K562 (cell line): ENCODE measurements at regions not wholly inside any gene's neighbourhood (a gene's known extent, or its start where the extent isn't known, plus 50 kb on each side); places are given as distances from the start of the nearest gene placed in this dataset.

ENCODE experiments used
- ATAC-seq: fragments of 200-7000 bp; cut with Tn5 transposase; 3 replicates; pipeline ENCODE4 v1.9.1; 2020; ENCODE audit warnings: moderate library complexity
- BruUV-seq: library from RNA; stranded (reverse); fragments of 400-500 nt; replicated peaks from 2 replicates; lab custom pipeline; 2021; lab: Mats Ljungman, UMichigan
- CTCF ChIA-PET: fragments of 300-600 bp; formaldehyde crosslinking; extraction: SDS; loops from one replicate; lab custom pipeline; 2021; ENCODE audit warnings: low intra/inter-chr PET ratio; lab: Yijun Ruan, JAX
- POLR2A ChIA-PET: fragments of 300-600, 350-650 bp; sonication (Branson Sonifier 250); formaldehyde crosslinking; extraction: SDS; loops from one replicate; lab custom pipeline; 2021; ENCODE audit warnings: antibody characterized with exemption, inconsistent platforms; lab: Yijun Ruan, JAX
- DNase-seq, 4 experiments: peaks; one replicate each; pipeline versions ENCODE4 v3.0.0 to v3.0.0-alpha.2; 2011 to 2018; ENCODE audit warnings: low spot score in 3 of 4, mixed read lengths in 3 of 4; ENCODE audit errors: extremely low read depth in 1 of 4
- FAIRE-seq: peaks from 2 replicates; lab custom pipeline; 2011; peaks lifted over from hg19 to GRCh38; lab: Jason Lieb, UNC
- H2AFZ ChIP-seq: 2 replicates; pipeline ENCODE4 v1.6.0; 2011; ENCODE audit warnings: low read depth, low read length, control low read depth, inconsistent platforms
- H3K27ac ChIP-seq: fragments of 200-600 bp; 3 replicates; pipeline ENCODE4 v1.8.0; 2011; ENCODE audit warnings: low read depth, mild to moderate bottlenecking, control low read depth, inconsistent platforms, low read length, moderate library complexity, mixed read lengths; ENCODE audit errors: extremely low read depth
- H3K27me3 ChIP-seq, 2 experiments: fragments of 300-600 bp in 1 of 2; 2 replicates in 1 of 2; 3 replicates in 1 of 2; pipeline versions ENCODE4 v1.6.0 to v1.8.0; 2011; ENCODE audit warnings: inconsistent platforms in 2 of 2, low read length in 2 of 2, mild to moderate bottlenecking in 1 of 2, mixed read lengths in 1 of 2, moderate library complexity in 1 of 2; ENCODE audit not compliant: control insufficient read depth in 2 of 2, insufficient read depth in 2 of 2
- H3K36me3 ChIP-seq: fragments of 300-600 bp; 3 replicates; pipeline ENCODE4 v1.8.0; 2011; ENCODE audit warnings: mild to moderate bottlenecking, low read length, inconsistent platforms; ENCODE audit not compliant: control insufficient read depth, insufficient read depth
- H3K4me1 ChIP-seq, 2 experiments: fragments of 200-600 bp in 1 of 2; replicated peaks in 1 of 2; 2 replicates in 1 of 2; 3 replicates in 1 of 2; pipeline versions ENCODE4 v1.5.1 to v1.8.0; 2011; ENCODE audit warnings: inconsistent platforms in 2 of 2, low read length in 2 of 2, mild to moderate bottlenecking in 1 of 2, mixed read lengths in 1 of 2, moderate library complexity in 1 of 2; ENCODE audit not compliant: control insufficient read depth in 2 of 2, insufficient read depth in 2 of 2
- H3K4me2 ChIP-seq: 2 replicates; pipeline ENCODE4 v1.6.1; 2011; ENCODE audit warnings: low read length, control low read depth, inconsistent platforms, mixed read lengths; ENCODE audit not compliant: insufficient read depth
- H3K4me3 ChIP-seq: fragments of 200-600 bp; sonication (generic), shearing (Covaris generic); 2 replicates; pipeline ENCODE4 v1.5.1; 2016; ENCODE audit warnings: control low read depth, inconsistent platforms
- H3K79me2 ChIP-seq: fragments of 200-600 bp; 3 replicates; pipeline ENCODE4 v1.8.0; 2011; ENCODE audit warnings: low read length, inconsistent platforms; ENCODE audit not compliant: control insufficient read depth, insufficient read depth
- H3K9ac ChIP-seq, 2 experiments: 2 replicates each; pipeline versions ENCODE4 v1.6.0 to v1.6.1; 2011; ENCODE audit warnings: low read depth in 2 of 2, low read length in 2 of 2, control low read depth in 1 of 2, inconsistent platforms in 1 of 2, mild to moderate bottlenecking in 1 of 2, mixed read lengths in 1 of 2; ENCODE audit not compliant: insufficient read depth in 1 of 2
- H3K9me1 ChIP-seq: one replicate; pipeline ENCODE4 v1.6.0; 2011; ENCODE audit warnings: inconsistent platforms, mild to moderate bottlenecking, low read length, moderate library complexity; ENCODE audit not compliant: control insufficient read depth, insufficient read depth
- H3K9me3 ChIP-seq: replicated peaks from 2 replicates; pipeline ENCODE4 v1.5.1; 2011; ENCODE audit warnings: low read depth, low read length, inconsistent platforms; ENCODE audit not compliant: control insufficient read depth, insufficient read depth
- H4K20me1 ChIP-seq: replicated peaks from 2 replicates; pipeline ENCODE4 v1.6.1; 2011; ENCODE audit warnings: low read length, inconsistent platforms, mixed read lengths; ENCODE audit not compliant: control insufficient read depth, insufficient read depth
- HLTF ChIP-seq: fragments of 450-650 bp; IDR thresholded peaks from 2 replicates; pipeline ENCODE4 v1.6.1; 2016
- NRF1 ChIP-seq, 2 experiments: fragments of 450-650 bp; IDR thresholded peaks in 1 of 2; conservative IDR thresholded peaks in 1 of 2; 2 replicates each; pipeline ENCODE4 v1.6.1; 2014; ENCODE audit warnings: mild to moderate bottlenecking in 2 of 2
- RERE ChIP-seq: sonication (generic); formaldehyde crosslinking; IDR thresholded peaks from 2 replicates; pipeline ENCODE4 v1.8.0; 2023; ENCODE audit warnings: missing genetic modification reagents, mild to moderate bottlenecking, borderline replicate concordance
- SOX6 ChIP-seq: fragments of 450-650 bp; IDR thresholded peaks from 2 replicates; pipeline ENCODE4 v1.6.1; 2014; ENCODE audit warnings: mild to moderate bottlenecking
- ZNF24 ChIP-seq: fragments of 450-650 bp; IDR thresholded peaks from 2 replicates; pipeline ENCODE4 v1.6.1; 2016
- WGBS: fragments of 100-300 bp; shearing (Covaris generic); methylation state at CpG from one replicate; pipeline ENCODE4 v1.1.6; 2016; ENCODE audit warnings: low coverage, mixed read lengths; ENCODE audit not compliant: insufficient coverage; ENCODE audit errors: missing lambda C conversion rate; 5-methylcytosine and 5-hydroxymethylcytosine counted together
- in situ Hi-C: fragments of 300-500 bp; cut with MboI; formaldehyde crosslinking; loops from 4 replicates; pipeline ENCODE4 v1.15.0; 2018; ENCODE audit warnings: inconsistent platforms, mixed read lengths
- intact Hi-C: fragments of 100-400 bp; cut with micrococcal nuclease; formaldehyde crosslinking; loops from 2 replicates; pipeline ENCODE4 v1.14.2; 2022

DNA sequence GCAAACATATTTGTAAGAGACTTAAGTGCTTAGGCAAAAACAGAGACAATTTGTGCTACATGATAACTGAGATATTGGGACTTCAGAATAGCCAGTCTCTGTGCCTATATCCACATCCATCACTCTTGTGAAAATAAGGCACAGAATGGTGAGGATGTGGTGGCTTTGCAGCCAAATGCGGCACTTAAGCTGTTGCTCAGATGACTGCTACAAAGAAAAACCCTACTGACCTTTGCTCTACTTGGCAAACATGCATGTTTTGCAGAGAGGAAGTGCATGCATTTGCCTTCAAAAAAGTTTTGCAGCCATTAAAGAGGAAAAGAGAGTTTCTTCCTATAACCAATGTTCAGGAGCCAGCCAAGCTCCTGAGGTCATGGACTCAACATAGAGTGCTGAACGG, 675.0 kb upstream of the KIRREL3 start:
- Histone ChIP-seq H3K79me2 (no peaks in the 10 kb centered on the region), H4K20me1 (no peaks in the 10 kb centered on the region), H3K27me3 (no peaks in the 10 kb centered on the region), H3K4me2 (no peak overlapping the region), H3K4me1 (no peaks in the 10 kb centered on the region), H3K27ac (no peak overlapping the region), H3K9ac (no peak overlapping the region), H3K9me1 (no peaks in the 10 kb centered on the region), H3K4me3 (no peak overlapping the region), H2AFZ (no peak overlapping the region), H3K36me3 (no peaks in the 10 kb centered on the region), H3K9me3 (no peaks in the 10 kb centered on the region)
- ChIA-PET POLR2A (no interaction called here), CTCF (no interaction called here)
- intact Hi-C loops, result no loop called here
- no peak for ATAC-seq
- in situ Hi-C loops, result no loop called here
- WGBS, result 0% methylated on average over 2 of the region's 2 CpGs
- FAIRE-seq, result no peak
- no TSS peak for BruUV-seq
- no peak for TF ChIP-seq ZNF24
- TF ChIP-seq HLTF, result no peak
- no peak for TF ChIP-seq NRF1 (conservative IDR thresholded peaks at IDR 0.05 in 1 of 2, IDR thresholded peaks at IDR 0.05 in 1 of 2)
- TF ChIP-seq SOX6, result no peak
- TF ChIP-seq RERE (CRISPR knock-in tag), result no peak
- no peak for DNase-seq
